H1 (cell line): ENCODE measurements at regions not wholly inside any gene's neighbourhood (a gene's known extent, or its start where the extent isn't known, plus 50 kb on each side); places are given as distances from the start of the nearest gene placed in this dataset.

ENCODE experiments used
- CTCF ChIA-PET: fragments of 300-600 bp; sonication (Branson Sonifier 250); formaldehyde crosslinking; loops from one replicate; lab custom pipeline; 2021; ENCODE audit not compliant: partially characterized antibody; lab: Charles Lee
- POLR2A ChIA-PET: fragments of 300-600 bp; sonication (Branson Sonifier 250); formaldehyde crosslinking; loops from one replicate; lab custom pipeline; 2021; ENCODE audit warnings: inconsistent platforms; ENCODE audit not compliant: partially characterized antibody; lab: Charles Lee
- DNase-seq, 2 experiments: peaks; one replicate each; pipeline versions ENCODE4 v3.0.0 to v3.0.0-alpha.2; 2010 to 2022; ENCODE audit warnings: low spot score in 2 of 2, low read depth in 1 of 2, mixed read lengths in 1 of 2
- FAIRE-seq: peaks from 2 replicates; lab custom pipeline; 2011; peaks lifted over from hg19 to GRCh38; lab: Jason Lieb, UNC
- H2AFZ ChIP-seq: 2 replicates; pipeline ENCODE4 v1.8.1; 2012; ENCODE audit warnings: low read length, inconsistent platforms
- H2AK5ac ChIP-seq: 2 replicates; pipeline ENCODE4 v1.6.1; 2013; ENCODE audit warnings: low read depth, low read length
- H2BK120ac ChIP-seq: replicated peaks from 2 replicates; pipeline ENCODE3; 2013; ENCODE audit warnings: low read depth, low read length, inconsistent platforms
- H2BK12ac ChIP-seq: 2 replicates; pipeline ENCODE4 v1.6.1; 2013; ENCODE audit warnings: low read depth, low read length
- H2BK15ac ChIP-seq: 2 replicates; pipeline ENCODE4 v1.6.1; 2013; ENCODE audit warnings: low read length
- H2BK20ac ChIP-seq: 2 replicates; pipeline ENCODE4 v1.6.1; 2013; ENCODE audit warnings: low read length
- H2BK5ac ChIP-seq: 2 replicates; pipeline ENCODE4 v1.6.1; 2013; ENCODE audit warnings: low read depth, low read length
- H3K14ac ChIP-seq: 2 replicates; pipeline ENCODE4 v1.6.1; 2013; ENCODE audit warnings: inconsistent platforms; ENCODE audit not compliant: insufficient read length
- H3K18ac ChIP-seq: 2 replicates; pipeline ENCODE4 v1.6.1; 2013; ENCODE audit warnings: low read length; ENCODE audit errors: extremely low read depth
- H3K23ac ChIP-seq: 2 replicates; pipeline ENCODE4 v1.6.1; 2013; ENCODE audit warnings: inconsistent platforms; ENCODE audit not compliant: insufficient read length
- H3K23me2 ChIP-seq: 2 replicates; pipeline ENCODE4 v1.6.1; 2013; ENCODE audit warnings: low read depth, low read length
- H3K27ac ChIP-seq: 2 replicates; pipeline ENCODE4 v1.6.1; 2011; ENCODE audit warnings: low read depth, low read length, inconsistent platforms
- H3K27me3 ChIP-seq, 4 experiments: replicated peaks in 1 of 4; 1 replicate in 1 of 4; 2 replicates in 3 of 4; pipeline versions ENCODE4 v1.6.1 to v1.8.1; 2011 to 2013; ENCODE audit warnings: low read length in 3 of 4, mild to moderate bottlenecking in 3 of 4, inconsistent platforms in 2 of 4, mixed read lengths in 2 of 4, moderate library complexity in 1 of 4; ENCODE audit not compliant: control insufficient read depth in 3 of 4, insufficient read depth in 3 of 4; ENCODE audit errors: extremely low read depth in 1 of 4
- H3K36me3 ChIP-seq, 4 experiments: 2 replicates each; pipeline versions ENCODE4 v1.6.1 to v1.8.1; 2011 to 2013; ENCODE audit warnings: mild to moderate bottlenecking in 4 of 4, low read length in 3 of 4, moderate library complexity in 2 of 4, control low read depth in 1 of 4, inconsistent platforms in 1 of 4; ENCODE audit not compliant: insufficient read depth in 4 of 4, control insufficient read depth in 2 of 4
- H3K4ac ChIP-seq: replicated peaks from 2 replicates; pipeline ENCODE3; 2013; ENCODE audit warnings: low read length, low read depth, mixed read lengths, inconsistent platforms; ENCODE audit not compliant: insufficient read length
- H3K4me1 ChIP-seq, 4 experiments: replicated peaks in 1 of 4; 1 replicate in 1 of 4; 2 replicates in 3 of 4; pipeline versions ENCODE4 v1.6.1 to v1.8.1; 2011 to 2013; ENCODE audit warnings: low read length in 3 of 4, inconsistent platforms in 2 of 4, mixed read lengths in 1 of 4; ENCODE audit not compliant: insufficient read depth in 4 of 4, control insufficient read depth in 3 of 4
- H3K4me2 ChIP-seq, 2 experiments: 2 replicates each; pipeline versions ENCODE4 v1.6.1 to v1.8.1; 2011 to 2013; ENCODE audit warnings: low read depth in 2 of 2, low read length in 2 of 2, control low read depth in 1 of 2, inconsistent platforms in 1 of 2, mild to moderate bottlenecking in 1 of 2; ENCODE audit not compliant: insufficient read depth in 1 of 2
- H3K4me3 ChIP-seq, 4 experiments: fragments of 200-600, 300-600 bp in 1 of 4; sonication (generic), shearing (Covaris generic), sonication (Bioruptor Twin) in 1 of 4; 2 replicates each; pipeline versions ENCODE4 v1.5.1 to v1.8.1; 2011 to 2016; ENCODE audit warnings: low read length in 4 of 4, low read depth in 3 of 4, control low read depth in 2 of 4, inconsistent platforms in 2 of 4, mild to moderate bottlenecking in 2 of 4, mixed read lengths in 1 of 4, moderate library complexity in 1 of 4; ENCODE audit not compliant: insufficient read depth in 2 of 4; ENCODE audit errors: extremely low read depth in 1 of 4
- H3K56ac ChIP-seq: replicated peaks from 2 replicates; pipeline ENCODE3; 2013; ENCODE audit warnings: low read depth, mild to moderate bottlenecking, mixed read lengths, low read length, inconsistent platforms; ENCODE audit not compliant: insufficient read length
- H3K79me1 ChIP-seq: 2 replicates; pipeline ENCODE4 v1.6.1; 2013; ENCODE audit warnings: low read depth, low read length, control low read depth
- H3K79me2 ChIP-seq, 2 experiments: 2 replicates each; pipeline versions ENCODE4 v1.6.1 to v1.8.1; 2012 to 2013; ENCODE audit warnings: low read length in 2 of 2, mild to moderate bottlenecking in 2 of 2, inconsistent platforms in 1 of 2; ENCODE audit not compliant: insufficient read depth in 2 of 2, control insufficient read depth in 1 of 2
- H3K9ac ChIP-seq, 4 experiments: replicated peaks in 1 of 4; 1 replicate in 1 of 4; 2 replicates in 3 of 4; pipeline versions ENCODE4 v1.6.1 to v1.8.1; 2011 to 2013; ENCODE audit warnings: low read depth in 3 of 4, low read length in 3 of 4, control low read depth in 2 of 4, mild to moderate bottlenecking in 2 of 4, moderate library complexity in 2 of 4, inconsistent platforms in 1 of 4; ENCODE audit errors: extremely low read depth in 1 of 4
- H3K9me3 ChIP-seq, 2 experiments: 2 replicates each; pipeline versions ENCODE4 v1.6.1 to v1.8.1; 2012 to 2013; ENCODE audit warnings: mild to moderate bottlenecking in 2 of 2, moderate library complexity in 2 of 2, control low read depth in 1 of 2, inconsistent platforms in 1 of 2, low read depth in 1 of 2, low read length in 1 of 2, mixed read lengths in 1 of 2; ENCODE audit not compliant: insufficient read depth in 2 of 2
- H4K20me1 ChIP-seq, 2 experiments: replicated peaks in 1 of 2; 2 replicates each; pipeline versions ENCODE3 to v1.8.1; 2011 to 2013; ENCODE audit warnings: inconsistent platforms in 2 of 2, low read length in 2 of 2, mild to moderate bottlenecking in 1 of 2; ENCODE audit not compliant: insufficient read depth in 2 of 2, control insufficient read depth in 1 of 2
- H4K5ac ChIP-seq: 2 replicates; pipeline ENCODE4 v1.6.1; 2013; ENCODE audit warnings: low read length, low read depth, mixed read lengths, inconsistent platforms; ENCODE audit not compliant: insufficient read length
- H4K8ac ChIP-seq: 2 replicates; pipeline ENCODE4 v1.8.0; 2013; ENCODE audit warnings: mild to moderate bottlenecking, moderate library complexity, low read length, inconsistent platforms; ENCODE audit not compliant: insufficient read depth; ENCODE audit errors: extremely low read depth
- H4K91ac ChIP-seq: replicated peaks from 2 replicates; pipeline ENCODE3; 2013; ENCODE audit warnings: low read length, mixed read lengths, inconsistent platforms; ENCODE audit not compliant: insufficient read length
- MAFK ChIP-seq: IDR thresholded peaks from 2 replicates; pipeline ENCODE4 v1.6.1; 2012; ENCODE audit warnings: low read depth, mild to moderate bottlenecking, improper control_type of control experiment, low read length
- POLR2AphosphoS5 ChIP-seq: IDR thresholded peaks from 2 replicates; pipeline ENCODE4 v1.6.1; 2011; ENCODE audit warnings: low read depth, low read length
- WGBS, 2 experiments: shearing (Covaris generic) in 1 of 2; methylation state at CpG; one replicate each; pipeline versions ENCODE4 v1.1.6 to v1.1.7; 2013 to 2015; ENCODE audit warnings: low lambda C conversion rate in 2 of 2, mixed read lengths in 2 of 2, inconsistent platforms in 1 of 2, low coverage in 1 of 2, missing lambda C conversion rate in 1 of 2; ENCODE audit not compliant: insufficient replicate concordance in 2 of 2, insufficient coverage in 1 of 2, insufficient read length in 1 of 2; ENCODE audit errors: extremely low coverage in 1 of 2, missing lambda C conversion rate in 1 of 2; 5-methylcytosine and 5-hydroxymethylcytosine counted together

- Histone ChIP-seq H3K4me1 (no peaks in the 10 kb centered on the region), H4K20me1 (no peaks in the 10 kb centered on the region), H2BK120ac (no peak overlapping the region), H4K8ac (no peak overlapping the region), H3K18ac (no peak overlapping the region), H4K5ac (no peak overlapping the region), H2BK20ac (no peak overlapping the region), H4K91ac (no peak overlapping the region), H3K23ac (no peak overlapping the region), H2BK12ac (no peak overlapping the region), H2AFZ (no peak overlapping the region), H3K36me3 (no peaks in the 10 kb centered on the region), H2BK15ac (no peak overlapping the region), H3K9me3 (no peaks in the 10 kb centered on the region), H3K14ac (no peak overlapping the region), H3K79me1 (no peaks in the 10 kb centered on the region), H3K4me2 (no peak overlapping the region), H3K4me3 (no peak overlapping the region), H3K9ac (no peak overlapping the region), H3K27me3 (no peaks in the 10 kb centered on the region), H2AK5ac (no peak overlapping the region), H3K23me2 (no peaks in the 10 kb centered on the region), H2BK5ac (no peak overlapping the region), H3K27ac (no peak overlapping the region), H3K79me2 (no peaks in the 10 kb centered on the region), H3K56ac (no peak overlapping the region), H3K4ac (no peak overlapping the region)
- 93% methylated on average over 4 of the region's 4 CpGs; no CpG with 5 or more reads in 1 of the 2 experiments for WGBS, 2 experiments
- ChIA-PET POLR2A (no interaction called here), CTCF (interaction anchor here (1.3 to 3.0 kb wide), 2 partner anchors 24 to 429 kb away, joined by 3 to 8 read pairs; no protein-coding TSS in a partner anchor)
- DNase-seq (no peak), FAIRE-seq (no peak)
- TF ChIP-seq POLR2AphosphoS5 (no peak), MAFK (no peak)
Measured at GRCh38 chr10:28962768-28963167, 285.4 kb downstream of the BAMBI start.
